ENCODE measurements at regions not wholly inside any gene's neighbourhood (a gene's known extent, or its start where the extent isn't known, plus 50 kb on each side); places are given as distances from the start of the nearest gene placed in this dataset.

GRCh38 chr2:133843551-133843950, 275.3 kb upstream of the NCKAP5 start:
- intact Hi-C loops (cut with micrococcal nuclease) (loop anchor here (10.0 kb wide), 2 partner anchors 279 to 669 kb away; partner anchors contain the start of gene NCKAP5), in situ Hi-C loops (cut with MboI) (no loop called here)
- no peak for TF ChIP-seq CHD2 (IDR thresholded peaks at IDR 0.05; ENCODE audit: low read depth, low read length)
- TF ChIP-seq BHLHE40 (IDR thresholded peaks at IDR 0.05; ENCODE audit: low read length) = no peak
- no peak for TF ChIP-seq FOSL1 (tag; conservative IDR thresholded peaks at IDR 0.05)
- no peak for TF ChIP-seq ZNF644 (tag; IDR thresholded peaks at IDR 0.05; ENCODE audit: low read depth)
- no peak for TF ChIP-seq SRF (CRISPR knock-in tag; IDR thresholded peaks at IDR 0.05)
- no peak for TF ChIP-seq ZFX (CRISPR knock-in tag; IDR thresholded peaks at IDR 0.05)
- no peak for TF ChIP-seq MAFG (tag; conservative IDR thresholded peaks at IDR 0.05)
- TF ChIP-seq RHOXF2B (CRISPR knock-in tag; conservative IDR thresholded peaks at IDR 0.05) = no peak
- TF ChIP-seq ZNF318 (IDR thresholded peaks at IDR 0.05; ENCODE audit: borderline replicate concordance in 1 of 2, low read depth in 1 of 2) = no peak
- no peak overlapping the region for H3K4me3 ChIP-seq
- no peak overlapping the region for H3K9ac ChIP-seq (ENCODE audit: insufficient read depth in 1 of 2, low read depth in 2 of 2, low read length in 2 of 2)
- H3K27me3 ChIP-seq (ENCODE audit: control insufficient read depth in 2 of 2, insufficient read depth in 2 of 2, low read length in 2 of 2) = no peaks in the 10 kb centered on the region
- FAIRE-seq (no peak), ATAC-seq (no peak), DNase-seq (ENCODE audit: extremely low read depth in 1 of 4, low spot score in 3 of 4) (no peak)
- CTCF ChIA-PET (ENCODE audit: low intra/inter-chr PET ratio) = interaction anchor here (0.6 to 1.0 kb wide), 2 partner anchors 607 to 1985 kb away, joined by 3 read pairs; no protein-coding TSS in a partner anchor
- no peaks in the 10 kb centered on the region for H3K4me1 ChIP-seq (replicated peaks in 1 of 2; ENCODE audit: control insufficient read depth in 2 of 2, insufficient read depth in 2 of 2, low read length in 2 of 2)
- 0% methylated on average over 6 of the region's 6 CpGs for WGBS (ENCODE audit: insufficient coverage, low coverage, missing lambda C conversion rate)
- no peak overlapping the region for H3K4me2 ChIP-seq (ENCODE audit: insufficient read depth, low read length)
- BruUV-seq (replicated peaks) = no TSS peak
- H3K36me3 ChIP-seq (ENCODE audit: control insufficient read depth, insufficient read depth, low read length) = no peaks in the 10 kb centered on the region
- no peak overlapping the region for H3K27ac ChIP-seq (ENCODE audit: extremely low read depth, low read depth, low read length)
- POLR2A ChIA-PET = interaction anchor here (1.5 kb wide), 1 partner anchor 12 kb away, joined by 3 read pairs; no protein-coding TSS in a partner anchor
- H2AFZ ChIP-seq (ENCODE audit: low read depth, low read length) = no peak overlapping the region
- H3K79me2 ChIP-seq (ENCODE audit: control insufficient read depth, insufficient read depth, low read length) = no peaks in the 10 kb centered on the region
- no peaks in the 10 kb centered on the region for H3K9me3 ChIP-seq (replicated peaks; ENCODE audit: control insufficient read depth, insufficient read depth, low read depth, low read length)
- no peaks in the 10 kb centered on the region for H4K20me1 ChIP-seq (replicated peaks; ENCODE audit: control insufficient read depth, insufficient read depth, low read length)
- no peaks in the 10 kb centered on the region for H3K9me1 ChIP-seq (ENCODE audit: control insufficient read depth, insufficient read depth, low read length)
